Activated naive CD8-positive, alpha-beta T cell treated with anti-CD3 and anti-CD28 coated beads for 36 hours (primary cell): ENCODE measurements at regions not wholly inside any gene's neighbourhood (a gene's known extent, or its start where the extent isn't known, plus 50 kb on each side); places are given as distances from the start of the nearest gene placed in this dataset.
"Not testable (repeated sequence)": the region's sequence is repeated elsewhere in the genome, so short reads cannot be mapped to it uniquely, and the experiment has no call there.

Experiments
- DNase-seq: peaks from one replicate; pipeline ENCODE4 v3.0.0; 2021
- H3K27ac Mint-ChIP-seq: one replicate; pipeline ENCODE4 v1.8.0; 2022; ENCODE audit warnings: mild to moderate bottlenecking, moderate library complexity, mixed read lengths
- H3K27me3 Mint-ChIP-seq: one replicate; pipeline ENCODE4 v1.8.0; 2022; ENCODE audit warnings: mild to moderate bottlenecking, mixed read lengths
- H3K36me3 Mint-ChIP-seq: one replicate; pipeline ENCODE4 v1.8.0; 2021; ENCODE audit warnings: mild to moderate bottlenecking, mixed read lengths
- H3K4me1 Mint-ChIP-seq: one replicate; pipeline ENCODE4 v1.8.0; 2021; ENCODE audit warnings: mixed read lengths
- H3K4me3 Mint-ChIP-seq: one replicate; pipeline ENCODE4 v1.8.0; 2022; ENCODE audit warnings: mild to moderate bottlenecking, moderate library complexity, mixed read lengths
- H3K9me3 Mint-ChIP-seq: one replicate; pipeline ENCODE4 v1.8.0; 2022; ENCODE audit warnings: mixed read lengths

DNA sequence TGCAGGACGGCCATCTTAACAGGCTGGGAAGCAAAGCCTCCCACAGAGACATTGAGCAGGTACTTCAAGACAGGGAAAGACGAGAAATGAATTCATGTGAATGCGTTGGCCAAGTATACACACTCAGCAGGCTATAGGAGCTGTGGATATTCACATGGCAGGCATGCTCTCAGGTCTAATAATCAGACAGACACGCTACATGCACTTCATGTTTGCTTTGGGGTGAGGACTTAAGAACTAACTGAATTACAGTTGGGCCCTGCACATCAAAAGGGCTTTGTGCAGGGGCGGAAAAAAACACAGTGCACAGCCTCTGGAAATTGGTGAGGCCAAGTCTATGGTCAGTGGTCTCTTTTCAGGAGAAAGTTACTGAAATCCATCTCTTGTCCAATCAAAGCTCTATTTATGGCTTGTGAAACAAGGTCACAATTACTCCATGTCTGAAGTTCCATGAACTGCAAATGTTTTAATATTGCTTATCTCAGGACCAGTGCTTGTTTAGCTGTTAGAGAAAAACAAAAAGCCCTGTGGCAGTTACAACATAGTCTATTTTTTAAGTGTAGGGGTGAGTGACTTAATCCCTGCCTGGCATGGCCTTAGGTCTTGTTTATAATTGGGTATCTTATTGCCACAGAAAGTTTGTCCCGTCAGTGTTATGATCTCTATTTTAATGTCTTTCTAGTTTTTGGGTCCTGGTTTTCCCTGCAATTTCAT, 100.6 kb upstream of the GOLGA6L6 start:
- Mint-ChIP-seq H3K4me3 (no peak overlapping the region), H3K27me3 (peaks cover 19% of the 10 kb centered on the region), H3K9me3 (no peaks in the 10 kb centered on the region), H3K27ac (no peak overlapping the region), H3K4me1 (no peaks in the 10 kb centered on the region), H3K36me3 (no peaks in the 10 kb centered on the region)
- DNase-seq = no peak

DNA sequence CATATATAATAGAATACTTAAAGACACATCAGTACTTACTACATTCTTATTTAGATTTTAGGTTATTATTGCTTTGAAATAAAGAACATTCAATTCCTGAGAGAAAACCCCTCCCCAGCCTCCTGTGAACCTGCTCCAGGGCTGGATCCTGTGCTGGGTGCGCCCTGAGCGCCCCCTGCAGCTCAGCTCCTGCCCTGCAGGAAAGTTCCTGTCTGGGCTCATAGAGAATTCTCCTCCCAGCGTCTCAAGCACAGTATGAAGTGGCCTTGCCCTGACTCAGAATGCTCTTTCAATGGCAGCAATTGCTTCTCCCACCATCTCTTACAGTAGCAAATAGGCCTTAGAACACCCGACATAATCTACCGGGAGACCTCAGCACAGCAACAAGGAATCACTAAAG, 98.8 kb upstream of the GOLGA6L6 start:
- not testable (repeated sequence) for H3K27ac Mint-ChIP-seq, H3K4me3 Mint-ChIP-seq, DNase-seq, H3K9me3 Mint-ChIP-seq, H3K4me1 Mint-ChIP-seq, H3K36me3 Mint-ChIP-seq
- H3K27me3 Mint-ChIP-seq = peaks cover 19% of the 10 kb centered on the region

DNA sequence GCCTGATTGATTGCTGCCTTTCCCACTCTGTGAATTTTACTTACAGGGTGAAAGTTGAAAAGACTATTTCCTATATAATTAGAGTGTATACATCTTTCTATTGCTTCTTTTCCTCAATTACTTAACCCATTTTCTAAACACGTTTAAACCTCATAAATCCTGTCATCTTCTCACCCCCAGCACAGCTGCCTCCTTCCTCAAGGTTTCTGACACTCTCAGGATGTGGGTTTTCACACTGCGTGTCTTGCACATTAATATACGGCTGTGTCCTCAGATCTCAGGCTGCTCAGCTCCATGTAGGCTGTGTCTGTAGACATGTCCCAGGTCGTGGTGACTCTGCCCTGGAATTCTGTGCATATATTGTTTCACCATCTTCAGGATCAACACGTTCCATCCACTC, 97.6 kb upstream of the GOLGA6L6 start:
- H3K9me3 Mint-ChIP-seq, H3K4me1 Mint-ChIP-seq, H3K36me3 Mint-ChIP-seq, DNase-seq, H3K4me3 Mint-ChIP-seq, H3K27ac Mint-ChIP-seq: not testable (repeated sequence)
- H3K27me3 Mint-ChIP-seq = peaks cover 17% of the 10 kb centered on the region

DNA sequence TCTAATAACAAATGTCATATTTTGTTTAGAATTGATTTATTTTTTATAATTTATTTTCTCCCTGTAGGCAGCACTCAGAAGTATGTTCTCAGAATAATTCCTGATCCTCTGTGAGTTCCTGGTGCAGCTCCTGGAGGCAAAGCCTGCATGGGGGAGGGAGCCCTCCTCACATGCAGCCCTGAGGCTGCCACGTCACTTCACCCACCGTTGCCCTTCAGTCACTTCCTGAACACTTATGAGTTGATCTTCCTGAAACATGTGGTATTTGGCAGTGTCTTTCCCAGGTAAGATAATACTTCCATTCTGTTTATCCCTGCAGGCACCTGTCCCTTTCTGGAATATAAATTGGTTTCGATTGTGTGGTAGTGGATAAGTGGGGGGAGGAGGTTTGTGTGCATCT, 95.9 kb upstream of the GOLGA6L6 start:
- DNase-seq, H3K27me3 Mint-ChIP-seq, H3K4me1 Mint-ChIP-seq, H3K9me3 Mint-ChIP-seq, H3K4me3 Mint-ChIP-seq, H3K36me3 Mint-ChIP-seq, H3K27ac Mint-ChIP-seq: not testable (repeated sequence)

DNA sequence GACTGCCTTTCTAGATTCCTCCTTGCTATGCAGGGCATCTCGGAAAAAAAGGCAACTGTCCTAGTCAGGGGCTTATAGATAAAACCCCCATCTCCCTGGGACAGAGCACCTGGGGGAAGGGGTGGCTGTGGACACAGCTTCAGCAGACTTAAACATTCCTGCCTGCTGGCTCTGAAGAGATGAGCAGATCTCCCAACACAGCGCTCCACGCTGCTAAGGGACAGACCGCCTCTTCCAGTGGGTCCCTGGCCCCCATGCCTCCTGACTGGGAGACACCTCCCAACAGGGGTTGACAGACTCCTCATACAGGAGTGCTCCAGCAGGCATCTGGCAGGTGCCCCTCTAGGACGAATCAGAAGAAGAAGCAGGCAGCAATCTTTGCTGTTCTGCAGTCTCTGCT, 87.9 kb upstream of the GOLGA6L6 start:
- not testable (repeated sequence) for H3K9me3 Mint-ChIP-seq, H3K4me1 Mint-ChIP-seq, H3K36me3 Mint-ChIP-seq, H3K27me3 Mint-ChIP-seq, H3K27ac Mint-ChIP-seq, H3K4me3 Mint-ChIP-seq, DNase-seq

DNA sequence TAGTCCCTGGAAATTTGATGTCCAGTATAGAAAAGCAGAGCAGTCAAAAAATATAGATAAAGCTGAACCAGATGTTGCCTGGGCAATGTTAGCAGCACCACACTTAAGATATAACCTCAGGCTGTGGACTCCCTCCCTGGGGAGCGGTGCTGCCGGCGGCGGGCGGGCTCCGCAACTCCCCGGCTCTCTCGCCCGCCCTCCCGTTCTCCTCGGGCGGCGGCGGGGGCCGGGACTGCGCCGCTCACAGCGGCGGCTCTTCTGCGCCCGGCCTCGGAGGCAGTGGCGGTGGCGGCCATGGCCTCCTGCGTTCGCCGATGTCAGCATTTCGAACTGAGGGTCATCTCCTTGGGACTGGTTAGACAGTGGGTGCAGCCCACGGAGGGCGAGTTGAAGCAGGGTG, 86.9 kb upstream of the GOLGA6L6 start:
- H3K9me3 Mint-ChIP-seq, H3K4me1 Mint-ChIP-seq, H3K4me3 Mint-ChIP-seq, H3K36me3 Mint-ChIP-seq, H3K27me3 Mint-ChIP-seq, DNase-seq, H3K27ac Mint-ChIP-seq: not testable (repeated sequence)

DNA sequence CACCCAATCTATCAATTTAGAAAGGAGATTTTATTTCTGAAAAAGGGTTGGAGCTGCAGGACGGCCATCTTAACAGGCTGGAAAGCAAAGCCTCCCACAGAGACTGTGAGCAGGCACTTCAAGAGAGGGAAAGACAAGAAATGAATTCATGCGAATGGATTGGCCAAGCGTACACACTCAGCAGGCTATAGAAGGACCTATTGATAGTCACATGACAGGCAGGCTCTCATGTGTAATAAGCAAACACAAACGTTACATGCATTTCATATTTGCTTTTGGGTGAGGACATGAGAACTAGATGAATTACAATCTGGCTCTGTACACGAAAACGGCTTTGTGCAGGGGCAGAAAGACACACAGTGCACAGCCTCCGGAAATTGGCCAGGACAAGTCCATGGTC, 83.9 kb upstream of the GOLGA6L6 start:
- not testable (repeated sequence) for H3K36me3 Mint-ChIP-seq, H3K4me1 Mint-ChIP-seq, H3K4me3 Mint-ChIP-seq, H3K27ac Mint-ChIP-seq, H3K27me3 Mint-ChIP-seq, H3K9me3 Mint-ChIP-seq, DNase-seq

DNA sequence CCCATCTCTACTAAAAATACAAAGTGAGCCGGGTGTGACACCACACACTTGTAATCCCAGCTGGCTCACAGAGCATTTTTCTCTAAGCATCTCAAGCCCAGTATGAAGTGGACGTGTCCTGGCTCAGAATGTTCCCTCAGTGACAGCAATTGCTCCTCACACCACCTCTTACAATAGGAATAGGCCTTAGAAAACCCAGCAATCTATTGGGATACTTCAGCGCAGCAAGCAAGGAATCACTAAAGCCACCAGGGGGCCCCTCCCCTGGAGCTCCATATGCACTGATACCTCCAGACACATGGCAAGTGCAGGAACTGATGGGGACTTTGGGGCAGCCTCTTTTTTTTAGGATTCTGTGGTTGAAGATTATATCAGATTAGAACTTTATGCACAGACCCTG, 82.5 kb upstream of the GOLGA6L6 start:
- H3K36me3 Mint-ChIP-seq, H3K4me1 Mint-ChIP-seq, H3K9me3 Mint-ChIP-seq, H3K27me3 Mint-ChIP-seq, H3K4me3 Mint-ChIP-seq, DNase-seq, H3K27ac Mint-ChIP-seq: not testable (repeated sequence)

DNA sequence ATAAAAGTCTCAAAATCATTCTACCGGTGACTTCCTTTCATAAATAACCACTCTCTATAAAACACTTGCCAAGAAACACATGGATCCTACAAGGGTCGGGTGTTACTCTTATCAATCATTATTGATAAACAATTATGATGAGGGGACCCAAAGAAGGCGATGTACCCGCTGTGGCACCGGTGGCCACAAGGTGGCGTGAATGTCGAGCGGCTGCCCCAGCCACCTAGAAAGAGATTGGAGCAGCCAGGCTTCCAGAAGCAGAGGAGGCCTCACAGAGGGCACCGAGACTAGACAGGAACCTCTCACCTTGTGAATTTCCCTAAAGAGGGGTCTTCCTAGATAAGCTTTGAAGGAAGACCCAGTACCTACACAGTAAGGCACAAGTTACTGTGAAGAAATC, 80.5 kb upstream of the GOLGA6L6 start:
- not testable (repeated sequence) for H3K9me3 Mint-ChIP-seq, H3K4me3 Mint-ChIP-seq, H3K4me1 Mint-ChIP-seq, H3K27me3 Mint-ChIP-seq, DNase-seq, H3K27ac Mint-ChIP-seq, H3K36me3 Mint-ChIP-seq

DNA sequence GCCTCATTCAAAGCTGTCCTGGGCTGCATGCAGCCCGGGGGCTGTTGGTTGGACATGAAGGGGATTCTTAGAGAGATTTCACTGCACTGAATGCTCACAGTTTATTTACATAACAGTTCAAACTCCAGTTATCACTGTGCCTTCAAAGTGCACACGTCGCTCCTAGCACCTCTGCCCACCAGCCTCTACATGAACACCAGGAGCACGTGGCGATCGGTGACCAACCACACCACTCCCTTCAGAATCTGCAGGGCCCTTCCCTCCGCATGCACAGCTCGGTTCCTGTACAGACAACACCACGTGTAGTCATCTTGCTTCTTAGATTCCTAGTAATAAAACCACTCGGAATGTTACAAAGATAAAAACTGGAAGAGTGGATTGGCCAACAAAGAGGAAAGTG, 72.9 kb upstream of the GOLGA6L6 start:
- H3K4me3 Mint-ChIP-seq, H3K27me3 Mint-ChIP-seq, H3K27ac Mint-ChIP-seq, H3K36me3 Mint-ChIP-seq, H3K9me3 Mint-ChIP-seq, DNase-seq, H3K4me1 Mint-ChIP-seq: not testable (repeated sequence)

DNA sequence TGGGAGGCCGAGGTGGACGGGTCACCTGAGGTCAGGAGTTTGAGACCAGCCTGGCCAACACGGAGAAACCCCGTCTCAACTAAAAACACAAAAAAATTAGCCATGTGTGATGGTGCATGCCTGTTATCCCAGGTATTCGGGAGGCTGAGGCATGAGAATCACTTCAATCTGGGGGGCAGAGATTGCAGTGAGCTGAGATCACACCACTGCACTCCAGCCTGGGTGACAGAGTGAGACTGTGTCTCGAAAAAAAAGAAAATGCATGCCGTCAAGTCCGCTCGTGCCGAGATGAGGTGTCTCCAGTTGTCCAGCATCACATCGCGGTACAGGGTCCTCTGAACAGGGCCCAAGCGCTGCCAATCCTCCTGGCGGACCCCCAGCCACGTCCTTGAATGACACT, 71.2 kb upstream of the GOLGA6L6 start:
- H3K4me1 Mint-ChIP-seq, H3K36me3 Mint-ChIP-seq, H3K9me3 Mint-ChIP-seq, H3K27me3 Mint-ChIP-seq, H3K4me3 Mint-ChIP-seq, H3K27ac Mint-ChIP-seq, DNase-seq: not testable (repeated sequence)

DNA sequence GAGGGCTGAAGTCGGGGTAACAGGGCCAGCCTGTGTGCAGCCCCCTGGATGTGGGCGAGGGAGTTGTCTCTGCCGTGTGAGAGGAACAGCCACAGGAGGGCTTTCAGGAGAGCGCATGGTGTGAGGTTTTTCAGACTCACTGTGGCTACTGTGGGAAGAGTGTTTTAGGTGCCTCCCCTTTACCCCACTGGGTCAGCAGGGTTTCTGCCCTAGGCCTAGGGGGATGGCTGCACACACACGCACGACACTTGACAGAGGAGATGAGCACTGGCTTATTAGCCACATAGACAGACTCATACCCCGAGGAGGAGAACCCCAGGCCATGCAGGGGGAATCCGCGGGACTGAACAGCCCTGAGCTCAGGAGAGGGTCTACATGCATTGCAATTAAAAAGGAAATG, 70.8 kb upstream of the GOLGA6L6 start:
- not testable (repeated sequence) for H3K36me3 Mint-ChIP-seq, DNase-seq, H3K9me3 Mint-ChIP-seq, H3K4me3 Mint-ChIP-seq, H3K27ac Mint-ChIP-seq, H3K27me3 Mint-ChIP-seq, H3K4me1 Mint-ChIP-seq

DNA sequence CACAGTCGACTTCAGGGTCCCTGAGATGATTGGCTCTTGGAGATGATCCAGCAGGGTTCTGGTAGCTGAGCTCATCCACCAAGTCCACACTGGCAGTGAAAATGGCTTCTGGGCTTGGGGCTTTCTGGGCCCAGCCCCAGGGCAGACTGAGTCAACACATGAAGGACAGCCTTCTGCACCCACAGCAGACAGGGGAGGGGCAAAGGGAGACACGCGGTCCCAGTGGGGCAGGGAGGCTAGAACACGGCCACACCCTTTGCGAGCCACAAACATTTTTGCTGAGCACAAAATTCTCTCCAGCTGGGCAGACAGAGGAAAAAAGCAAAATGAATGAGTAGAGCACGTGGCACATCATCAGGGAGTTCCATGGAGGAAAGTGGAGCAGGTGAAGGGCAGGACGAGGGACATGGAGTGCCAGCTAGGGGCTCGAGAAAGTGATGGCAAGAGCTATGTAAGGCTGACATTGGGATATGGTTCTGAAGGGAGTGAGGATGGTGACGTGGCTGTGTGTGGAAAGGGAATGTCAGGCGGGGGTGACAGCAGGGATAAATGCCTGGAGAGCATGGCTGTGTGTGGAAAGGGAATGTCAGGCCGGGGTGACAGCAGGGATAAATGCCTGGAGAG, 70.2 kb upstream of the GOLGA6L6 start:
- not testable (repeated sequence) for H3K36me3 Mint-ChIP-seq

DNA sequence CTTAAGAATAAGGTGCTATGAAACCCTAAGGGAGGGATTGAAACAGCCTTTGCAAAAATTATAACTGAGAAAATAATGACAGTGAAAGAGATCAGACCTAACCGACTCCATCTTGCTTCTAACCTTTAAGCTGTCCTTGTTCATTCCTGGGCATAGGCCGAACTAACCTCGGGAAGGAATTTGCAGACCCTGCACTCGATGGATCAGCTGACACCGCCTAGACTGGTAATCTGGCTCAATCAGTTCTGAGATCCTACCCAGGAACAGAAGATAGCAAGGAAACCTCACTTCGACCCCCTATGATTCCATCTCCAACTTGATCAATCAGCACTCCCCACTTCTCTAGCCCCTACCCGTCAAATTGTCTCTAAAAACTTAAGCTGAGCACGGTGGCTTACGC, 66.6 kb upstream of the GOLGA6L6 start:
- H3K4me3 Mint-ChIP-seq, H3K27me3 Mint-ChIP-seq, H3K27ac Mint-ChIP-seq, H3K9me3 Mint-ChIP-seq, H3K4me1 Mint-ChIP-seq, H3K36me3 Mint-ChIP-seq, DNase-seq: not testable (repeated sequence)

More for the DNA sequence above, 70.2 kb upstream of the GOLGA6L6 start:
- H3K27ac Mint-ChIP-seq, H3K9me3 Mint-ChIP-seq, H3K4me1 Mint-ChIP-seq, H3K27me3 Mint-ChIP-seq, DNase-seq, H3K4me3 Mint-ChIP-seq: not testable (repeated sequence)

DNA sequence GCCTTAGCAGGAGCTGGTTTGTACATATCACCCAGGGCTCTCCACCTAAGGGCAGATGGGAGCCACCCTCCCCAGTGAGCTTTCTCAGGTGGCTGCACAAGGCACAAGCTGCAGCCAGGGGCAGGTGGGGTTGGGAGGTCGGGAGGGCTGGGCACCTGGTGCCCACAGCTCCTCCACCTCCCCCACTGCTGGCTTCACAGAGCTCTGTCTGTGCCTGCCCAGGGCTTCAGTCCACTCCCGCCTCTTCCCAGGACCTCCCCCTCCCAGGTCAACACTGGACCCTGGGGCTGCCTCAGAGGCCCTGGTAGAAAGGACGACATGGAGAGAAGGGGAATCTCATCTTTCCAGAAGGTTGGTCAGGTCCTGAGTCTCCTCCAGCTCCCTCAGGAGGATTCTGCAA, 55.6 kb upstream of the GOLGA6L6 start:
- H3K9me3 Mint-ChIP-seq, H3K36me3 Mint-ChIP-seq, H3K4me1 Mint-ChIP-seq, H3K4me3 Mint-ChIP-seq, H3K27ac Mint-ChIP-seq, DNase-seq, H3K27me3 Mint-ChIP-seq: not testable (repeated sequence)

DNA sequence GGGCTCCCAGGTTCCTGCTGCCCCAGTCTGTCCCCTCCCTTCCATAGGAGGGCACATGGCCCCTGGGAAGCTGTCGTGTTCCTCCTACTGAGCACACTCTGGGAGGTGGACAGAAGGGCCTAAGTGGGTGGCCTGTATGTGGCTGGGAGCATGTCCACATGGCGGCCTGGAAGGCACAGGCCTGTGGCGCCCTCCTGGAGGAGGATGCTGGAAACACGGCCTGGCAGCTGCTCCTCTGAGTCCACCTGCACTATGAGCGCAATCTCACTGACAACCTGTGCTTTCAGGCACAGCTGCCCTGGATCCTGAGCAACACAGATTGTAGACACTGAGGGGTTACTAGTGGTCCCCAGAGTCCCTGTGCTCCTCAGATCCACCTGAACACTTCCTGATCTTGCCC, 52.6 kb upstream of the GOLGA6L6 start:
- not testable (repeated sequence) for H3K36me3 Mint-ChIP-seq, H3K27me3 Mint-ChIP-seq, DNase-seq, H3K27ac Mint-ChIP-seq, H3K9me3 Mint-ChIP-seq, H3K4me3 Mint-ChIP-seq, H3K4me1 Mint-ChIP-seq
